HCT116 (cell line): ENCODE measurements at regions not wholly inside any gene's neighbourhood (a gene's known extent, or its start where the extent isn't known, plus 50 kb on each side); places are given as distances from the start of the nearest gene placed in this dataset.

ENCODE experiments used
- CTCF ChIP-seq, 3 experiments: fragments of 200-600 bp in 1 of 3; sonication (generic) in 1 of 3; IDR thresholded peaks in 2 of 3; conservative IDR thresholded peaks in 1 of 3; 2 replicates each; pipeline ENCODE4 v1.5.1; 2012 to 2017; ENCODE audit warnings: low read depth in 2 of 3, low read length in 2 of 3, antibody characterized with exemption in 1 of 3, borderline replicate concordance in 1 of 3, control low read depth in 1 of 3, mild to moderate bottlenecking in 1 of 3, mixed read lengths in 1 of 3, mixed run types in 1 of 3, moderate library complexity in 1 of 3; ENCODE audit not compliant: insufficient read depth in 1 of 3
- EZH2 ChIP-seq: fragments of 200-600 bp; sonication (generic); IDR thresholded peaks from 2 replicates; pipeline ENCODE4 v1.6.1; 2017; ENCODE audit warnings: antibody characterized with exemption, mixed run types
- EZH2phosphoT487 ChIP-seq: fragments of 200-600 bp; IDR thresholded peaks from 2 replicates; pipeline ENCODE4 v1.6.1; 2018; ENCODE audit warnings: antibody characterized with exemption, borderline replicate concordance
- SIN3A ChIP-seq: IDR thresholded peaks from 2 replicates; pipeline ENCODE4 v1.6.1; 2012; ENCODE audit warnings: low read depth
- SP1 ChIP-seq: IDR thresholded peaks from 2 replicates; pipeline ENCODE4 v1.6.1; 2012; ENCODE audit warnings: low read depth
- TCF7L2 ChIP-seq: IDR thresholded peaks from 2 replicates; pipeline ENCODE4 v1.7.0; 2011; ENCODE audit warnings: borderline replicate concordance, inconsistent platforms; ENCODE audit not compliant: insufficient read depth, insufficient read length; ENCODE audit errors: extremely low read depth
- YY1 ChIP-seq: IDR thresholded peaks from 2 replicates; pipeline ENCODE4 v1.6.1; 2011; ENCODE audit warnings: low read length, low read depth, moderate library complexity, mild to moderate bottlenecking; ENCODE audit not compliant: insufficient replicate concordance; ENCODE audit errors: extremely low read depth
- ZNF274 ChIP-seq: fragments of 200-500 bp; sonication (Bioruptor generic); IDR thresholded peaks from 2 replicates; pipeline ENCODE4 v1.6.1; 2014; ENCODE audit warnings: mild to moderate bottlenecking, low read depth, low read length, inconsistent platforms

- TF ChIP-seq YY1 (no peak), CTCF (IDR thresholded peaks at IDR 0.05 in 2 of 3, conservative IDR thresholded peaks at IDR 0.05 in 1 of 3; ENCODE audit: borderline replicate concordance in 1 of 3, insufficient read depth in 1 of 3, low read depth in 2 of 3, low read length in 2 of 3) (no peak), TCF7L2 (no peak), EZH2phosphoT487 (no peak), SIN3A (no peak), SP1 (no peak), ZNF274 (no peak), EZH2 (no peak)
Measured at GRCh38 chr13:44147648-44148047, 226.0 kb upstream of the SERP2 start.
